ENCODE measurements at regions not wholly inside any gene's neighbourhood (a gene's known extent, or its start where the extent isn't known, plus 50 kb on each side); places are given as distances from the start of the nearest gene placed in this dataset.
"Not testable (repeated sequence)": the region's sequence is repeated elsewhere in the genome, so short reads cannot be mapped to it uniquely, and the experiment has no call there.

GRCh38 chr7:156503196-156503595 is 137.4 kb upstream of the RNF32 start:
- 88% methylated on average over 7 of the region's 7 CpGs for WGBS
- no peak overlapping the region for H3K9ac ChIP-seq (ENCODE audit: low read depth in 1 of 2, low read length in 2 of 2)
- TF ChIP-seq, protein P1, sequence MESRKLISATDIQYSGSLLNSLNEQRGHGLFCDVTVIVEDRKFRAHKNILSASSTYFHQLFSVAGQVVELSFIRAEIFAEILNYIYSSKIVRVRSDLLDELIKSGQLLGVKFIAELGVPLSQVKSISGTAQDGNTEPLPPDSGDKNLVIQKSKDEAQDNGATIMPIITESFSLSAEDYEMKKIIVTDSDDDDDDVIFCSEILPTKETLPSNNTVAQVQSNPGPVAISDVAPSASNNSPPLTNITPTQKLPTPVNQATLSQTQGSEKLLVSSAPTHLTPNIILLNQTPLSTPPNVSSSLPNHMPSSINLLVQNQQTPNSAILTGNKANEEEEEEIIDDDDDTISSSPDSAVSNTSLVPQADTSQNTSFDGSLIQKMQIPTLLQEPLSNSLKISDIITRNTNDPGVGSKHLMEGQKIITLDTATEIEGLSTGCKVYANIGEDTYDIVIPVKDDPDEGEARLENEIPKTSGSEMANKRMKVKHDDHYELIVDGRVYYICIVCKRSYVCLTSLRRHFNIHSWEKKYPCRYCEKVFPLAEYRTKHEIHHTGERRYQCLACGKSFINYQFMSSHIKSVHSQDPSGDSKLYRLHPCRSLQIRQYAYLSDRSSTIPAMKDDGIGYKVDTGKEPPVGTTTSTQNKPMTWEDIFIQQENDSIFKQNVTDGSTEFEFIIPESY (IDR thresholded peaks at IDR 0.05), result no peak
- TF ChIP-seq HNF4G (IDR thresholded peaks at IDR 0.05), result no peak
- no peak for TF ChIP-seq EGR1 (IDR thresholded peaks at IDR 0.05; ENCODE audit: low read depth in 2 of 2)
- no peak for TF ChIP-seq HNF4A (conservative IDR thresholded peaks at IDR 0.05)
- no peak for TF ChIP-seq FOXA1 (IDR thresholded peaks at IDR 0.05)
- no peak for TF ChIP-seq RXRA (IDR thresholded peaks at IDR 0.05)
- TF ChIP-seq, protein P2, sequence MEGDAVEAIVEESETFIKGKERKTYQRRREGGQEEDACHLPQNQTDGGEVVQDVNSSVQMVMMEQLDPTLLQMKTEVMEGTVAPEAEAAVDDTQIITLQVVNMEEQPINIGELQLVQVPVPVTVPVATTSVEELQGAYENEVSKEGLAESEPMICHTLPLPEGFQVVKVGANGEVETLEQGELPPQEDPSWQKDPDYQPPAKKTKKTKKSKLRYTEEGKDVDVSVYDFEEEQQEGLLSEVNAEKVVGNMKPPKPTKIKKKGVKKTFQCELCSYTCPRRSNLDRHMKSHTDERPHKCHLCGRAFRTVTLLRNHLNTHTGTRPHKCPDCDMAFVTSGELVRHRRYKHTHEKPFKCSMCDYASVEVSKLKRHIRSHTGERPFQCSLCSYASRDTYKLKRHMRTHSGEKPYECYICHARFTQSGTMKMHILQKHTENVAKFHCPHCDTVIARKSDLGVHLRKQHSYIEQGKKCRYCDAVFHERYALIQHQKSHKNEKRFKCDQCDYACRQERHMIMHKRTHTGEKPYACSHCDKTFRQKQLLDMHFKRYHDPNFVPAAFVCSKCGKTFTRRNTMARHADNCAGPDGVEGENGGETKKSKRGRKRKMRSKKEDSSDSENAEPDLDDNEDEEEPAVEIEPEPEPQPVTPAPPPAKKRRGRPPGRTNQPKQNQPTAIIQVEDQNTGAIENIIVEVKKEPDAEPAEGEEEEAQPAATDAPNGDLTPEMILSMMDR (IDR thresholded peaks at IDR 0.05; ENCODE audit: low read depth, low read length, missing input control), result no peak
- TF ChIP-seq REST (IDR thresholded peaks at IDR 0.05), result no peak
- peak in 1 of 2 donors; percentile 21 for TF ChIP-seq RAD21 (IDR thresholded peaks at IDR 0.05)
- DNase-seq (ENCODE audit: low spot score), result no peak
- H3K36me3 ChIP-seq (ENCODE audit: control insufficient read depth in 4 of 4, insufficient read depth in 3 of 4, low read depth in 1 of 4, low read length in 3 of 4), result no peaks in the 10 kb centered on the region
- H3K4me3 ChIP-seq (ENCODE audit: low read depth in 1 of 3, low read length in 3 of 3), result no peak overlapping the region
- H3K9me3 ChIP-seq (ENCODE audit: control insufficient read depth in 4 of 4, low read length in 3 of 4), result no peaks in the 10 kb centered on the region
- no peaks in the 10 kb centered on the region for H3K4me1 ChIP-seq (ENCODE audit: control insufficient read depth in 4 of 4, insufficient read depth in 4 of 4, low read length in 3 of 4)
- no peak overlapping the region for H3K27ac ChIP-seq (ENCODE audit: low read depth in 1 of 2, low read length in 2 of 2)
- no peaks in the 10 kb centered on the region for H3K27me3 ChIP-seq (ENCODE audit: control insufficient read depth in 4 of 4, insufficient read depth in 4 of 4, low read length in 3 of 4)

- H3K9me3 ChIP-seq (ENCODE audit: control insufficient read depth in 4 of 4, low read length in 3 of 4); H3K27me3 ChIP-seq (ENCODE audit: control insufficient read depth in 4 of 4, insufficient read depth in 4 of 4, low read length in 3 of 4); H3K4me3 ChIP-seq (ENCODE audit: low read depth in 1 of 3, low read length in 3 of 3); H3K4me1 ChIP-seq (ENCODE audit: control insufficient read depth in 4 of 4, insufficient read depth in 4 of 4, low read length in 3 of 4); H3K27ac ChIP-seq (ENCODE audit: low read depth in 1 of 2, low read length in 2 of 2); DNase-seq (ENCODE audit: low spot score); H3K9ac ChIP-seq (ENCODE audit: low read depth in 1 of 2, low read length in 2 of 2); H3K36me3 ChIP-seq (ENCODE audit: control insufficient read depth in 4 of 4, insufficient read depth in 3 of 4, low read depth in 1 of 4, low read length in 3 of 4): not testable (repeated sequence)
- WGBS, result 96% methylated on average over 1 of the region's 1 CpG
Measured at GRCh38 chr7:156501815-156502214, 138.8 kb upstream of the RNF32 start.

DNA sequence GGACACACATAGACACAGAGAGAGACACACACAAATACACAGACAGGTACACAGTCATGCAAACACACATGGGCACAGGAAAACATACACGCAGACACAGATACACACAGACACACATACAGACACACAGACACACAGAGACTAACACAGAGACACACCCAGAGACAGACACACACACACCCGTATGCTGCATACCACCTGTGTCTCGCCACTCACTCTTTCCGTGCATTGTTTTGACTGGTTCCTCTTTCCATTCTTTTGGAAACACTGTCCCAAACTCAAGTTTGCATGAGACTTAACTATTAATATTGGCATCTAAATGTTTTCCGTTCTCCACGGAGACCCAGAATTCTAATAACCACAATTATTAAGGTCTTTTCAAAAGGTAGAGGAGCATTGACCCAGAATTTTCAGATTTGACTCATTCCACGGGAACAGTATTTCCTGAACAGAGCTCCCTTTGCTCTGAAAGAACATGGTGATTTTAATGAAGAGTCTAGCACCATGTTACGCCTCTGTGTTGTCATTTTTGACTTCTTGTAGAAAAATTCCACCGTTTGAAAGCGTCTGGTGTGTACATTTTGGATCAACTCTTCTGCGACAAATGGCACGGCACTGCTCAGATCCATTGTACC is 141.2 kb upstream of the RNF32 start:
- TF ChIP-seq NR2F2 (IDR thresholded peaks at IDR 0.05) (no peak), GABPA (IDR thresholded peaks at IDR 0.05 in 1 of 2, conservative IDR thresholded peaks at IDR 0.05 in 1 of 2) (no peak), RXRA (IDR thresholded peaks at IDR 0.05) (no peak), RAD21 (IDR thresholded peaks at IDR 0.05) (no peak), JUND (IDR thresholded peaks at IDR 0.05) (no peak), REST (IDR thresholded peaks at IDR 0.05) (no peak)
- TF ChIP-seq, protein P1 (IDR thresholded peaks at IDR 0.05), result no peak
- Histone ChIP-seq H3K27ac (ENCODE audit: low read depth in 1 of 2, low read length in 2 of 2) (no peak overlapping the region), H3K9ac (ENCODE audit: low read depth in 1 of 2, low read length in 2 of 2) (no peak overlapping the region), H3K27me3 (ENCODE audit: control insufficient read depth in 4 of 4, insufficient read depth in 4 of 4, low read length in 3 of 4) (no peaks in the 10 kb centered on the region), H3K4me3 (ENCODE audit: low read depth in 1 of 3, low read length in 3 of 3) (no peak overlapping the region), H3K36me3 (ENCODE audit: control insufficient read depth in 4 of 4, insufficient read depth in 3 of 4, low read depth in 1 of 4, low read length in 3 of 4) (no peaks in the 10 kb centered on the region), H3K4me1 (ENCODE audit: control insufficient read depth in 4 of 4, insufficient read depth in 4 of 4, low read length in 3 of 4) (peaks cover 0 to 9% (median 4%) of the 10 kb centered on the region in 4 donors), H3K9me3 (ENCODE audit: control insufficient read depth in 4 of 4, low read length in 3 of 4) (no peaks in the 10 kb centered on the region)
- no peak for DNase-seq (ENCODE audit: low spot score)
- WGBS, result 88% methylated on average over 12 of the region's 12 CpGs
